ENCODE measurements at regions not wholly inside any gene's neighbourhood (a gene's known extent, or its start where the extent isn't known, plus 50 kb on each side); places are given as distances from the start of the nearest gene placed in this dataset.

- H3K4me3 ChIP-seq (ENCODE audit: control insufficient read depth, low read depth, low read length), result no peak overlapping the region
- DNase-seq (ENCODE audit: low read depth), result no peak
- no peak for TF ChIP-seq CTCF (IDR thresholded peaks at IDR 0.05; ENCODE audit: control insufficient read depth, insufficient read depth, low read depth, low read length, missing control alignments)
Observed at GRCh38 chr5:74328221-74328630, 312.3 kb downstream of the ENC1 start.

- TF ChIP-seq CTCF (IDR thresholded peaks at IDR 0.05; ENCODE audit: control insufficient read depth, insufficient read depth, low read depth, low read length, missing control alignments), result no peak
- H3K4me3 ChIP-seq (ENCODE audit: control insufficient read depth, low read depth, low read length), result no peak overlapping the region
- no peak for DNase-seq (ENCODE audit: low read depth)
Observed at GRCh38 chr5:74327339-74327685, 313.2 kb downstream of the ENC1 start.

- peak; percentile 78 for DNase-seq (ENCODE audit: low read depth)
- no peak overlapping the region for H3K4me3 ChIP-seq (ENCODE audit: control insufficient read depth, low read depth, low read length)
- TF ChIP-seq CTCF (IDR thresholded peaks at IDR 0.05; ENCODE audit: control insufficient read depth, insufficient read depth, low read depth, low read length, missing control alignments), result no peak
Observed at GRCh38 chr5:74326571-74327338, 313.8 kb downstream of the ENC1 start.

GRCh38 chr5:74325866-74326265 is 314.7 kb downstream of the ENC1 start:
- no peak for TF ChIP-seq CTCF (IDR thresholded peaks at IDR 0.05; ENCODE audit: control insufficient read depth, insufficient read depth, low read depth, low read length, missing control alignments)
- no peak overlapping the region for H3K4me3 ChIP-seq (ENCODE audit: control insufficient read depth, low read depth, low read length)
- no peak for DNase-seq (ENCODE audit: low read depth)

GRCh38 chr5:74324556-74324955 is 316.0 kb downstream of the ENC1 start:
- H3K4me3 ChIP-seq (ENCODE audit: control insufficient read depth, low read depth, low read length), result no peak overlapping the region
- TF ChIP-seq CTCF (IDR thresholded peaks at IDR 0.05; ENCODE audit: control insufficient read depth, insufficient read depth, low read depth, low read length, missing control alignments), result no peak

GRCh38 chr5:74322944-74323343 is 317.6 kb downstream of the ENC1 start:
- TF ChIP-seq CTCF (IDR thresholded peaks at IDR 0.05; ENCODE audit: control insufficient read depth, insufficient read depth, low read depth, low read length, missing control alignments), result no peak
- H3K4me3 ChIP-seq (ENCODE audit: control insufficient read depth, low read depth, low read length), result no peak overlapping the region
- no peak for DNase-seq (ENCODE audit: low read depth)

More at GRCh38 chr5:74324556-74324955, 316.0 kb downstream of the ENC1 start:
- DNase-seq (ENCODE audit: low read depth), result no peak
